HG03135 (cell line): ENCODE measurements at regions not wholly inside any gene's neighbourhood (a gene's known extent, or its start where the extent isn't known, plus 50 kb on each side); places are given as distances from the start of the nearest gene placed in this dataset.

Experiments used
- ATAC-seq: cut with Tn5 transposase; IDR thresholded peaks from one replicate; pipeline ENCODE4 v1.9.1; 2021; ENCODE audit warnings: mild to moderate bottlenecking, moderate library complexity; ENCODE audit not compliant: unreplicated experiment

GRCh38 chr4:160872491-160872890 lies 1291.3 kb downstream of the FSTL5 start:
- ATAC-seq = no peak

GRCh38 chr4:160877087-160877790 lies 1286.6 kb downstream of the FSTL5 start:
- no peak for ATAC-seq

- no peak for ATAC-seq
Observed at GRCh38 chr4:160880180-160880579, 1283.6 kb downstream of the FSTL5 start.

- no peak for ATAC-seq
Observed at GRCh38 chr4:160887668-160888067, 1276.1 kb downstream of the FSTL5 start.

GRCh38 chr4:160894128-160894527 lies 1269.7 kb downstream of the FSTL5 start:
- ATAC-seq = no peak

- no peak for ATAC-seq
Observed at GRCh38 chr4:160894809-160895208, 1269.0 kb downstream of the FSTL5 start.

- ATAC-seq = no peak
Observed at GRCh38 chr4:160927311-160927710, 1236.5 kb downstream of the FSTL5 start.

- ATAC-seq = no peak
Observed at GRCh38 chr4:160928482-160928881, 1235.3 kb downstream of the FSTL5 start.

- ATAC-seq = no peak
Observed at GRCh38 chr4:160947653-160948052, 1216.1 kb downstream of the FSTL5 start.

- no peak for ATAC-seq
Observed at GRCh38 chr4:160956875-160957274, 1206.9 kb downstream of the FSTL5 start.

GRCh38 chr4:160969925-160970324 lies 1193.9 kb downstream of the FSTL5 start:
- no peak for ATAC-seq

- no peak for ATAC-seq
Observed at GRCh38 chr4:160980091-160980490, 1183.7 kb downstream of the FSTL5 start.

GRCh38 chr4:160981083-160981482 lies 1182.7 kb downstream of the FSTL5 start:
- ATAC-seq = no peak

GRCh38 chr4:160983035-160983434 lies 1180.8 kb downstream of the FSTL5 start:
- no peak for ATAC-seq

- ATAC-seq = no peak
Observed at GRCh38 chr4:161002386-161002785, 1161.4 kb downstream of the FSTL5 start.

- no peak for ATAC-seq
Observed at GRCh38 chr4:161003418-161004057, 1160.3 kb downstream of the FSTL5 start.

GRCh38 chr4:161005746-161006145 lies 1158.1 kb downstream of the FSTL5 start:
- no peak for ATAC-seq

- ATAC-seq = no peak
Observed at GRCh38 chr4:161008527-161008926, 1155.3 kb downstream of the FSTL5 start.

GRCh38 chr4:161010227-161010626 lies 1153.6 kb downstream of the FSTL5 start:
- no peak for ATAC-seq
